Activated CD4-positive, alpha-beta T cell treated with anti-CD3 and anti-CD28 coated beads, Interleukin-2, amount 50 U/mL, for 1 hour (primary cell): ENCODE measurements at regions not wholly inside any gene's neighbourhood (a gene's known extent, or its start where the extent isn't known, plus 50 kb on each side); places are given as distances from the start of the nearest gene placed in this dataset.

ENCODE experiments used
- DNase-seq: peaks from one replicate; pipeline ENCODE4 v3.0.0-alpha.2; 2020

DNA sequence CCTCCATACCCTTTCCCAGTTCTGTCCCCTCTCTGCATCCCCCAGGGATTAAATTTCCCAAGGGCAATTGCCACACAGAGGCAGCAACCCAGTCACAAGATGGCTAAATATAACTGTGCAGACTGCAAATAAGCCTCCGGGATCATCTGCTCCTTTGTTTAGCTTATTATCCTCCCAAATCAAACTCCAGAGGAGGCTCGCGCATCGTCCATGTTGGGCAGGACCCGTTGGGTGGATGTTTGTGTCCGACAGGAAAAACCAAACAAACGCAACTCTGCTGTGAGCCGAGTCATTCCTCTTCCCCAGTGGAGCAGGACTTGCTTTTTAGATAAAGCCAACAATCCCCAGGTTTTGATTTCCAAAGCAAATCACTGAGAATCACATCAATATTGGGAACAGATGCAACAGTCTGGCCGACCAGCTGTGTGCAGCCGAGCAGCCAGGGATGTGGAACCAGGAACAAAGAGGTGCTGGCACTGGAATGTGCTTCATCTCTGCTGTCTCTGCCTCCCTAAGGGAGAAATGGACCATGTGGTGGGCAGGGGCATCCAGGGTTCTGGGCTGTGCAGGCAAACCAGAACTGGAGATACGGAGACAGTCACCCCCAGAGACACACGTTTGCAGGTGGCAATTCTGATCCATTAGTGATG lies 89.8 kb downstream of the PTTG1 start:
- no peak for DNase-seq
